Mesendoderm (in vitro differentiated cells): ENCODE measurements at regions not wholly inside any gene's neighbourhood (a gene's known extent, or its start where the extent isn't known, plus 50 kb on each side); places are given as distances from the start of the nearest gene placed in this dataset.

Experiments
- DNase-seq: peaks from one replicate; pipeline ENCODE4 v3.0.0; 2013
- H2AK5ac ChIP-seq: 2 replicates; pipeline ENCODE4 v1.6.1; 2013; ENCODE audit warnings: low read length, inconsistent platforms
- H2BK120ac ChIP-seq: 2 replicates; pipeline ENCODE4 v1.6.1; 2013; ENCODE audit warnings: low read depth, mild to moderate bottlenecking, low read length, moderate library complexity, mixed read lengths
- H2BK15ac ChIP-seq: replicated peaks from 2 replicates; pipeline ENCODE4 v1.6.1; 2013; ENCODE audit warnings: low read depth, mild to moderate bottlenecking, moderate library complexity
- H2BK5ac ChIP-seq: 2 replicates; pipeline ENCODE4 v1.6.1; 2013; ENCODE audit warnings: low read length, inconsistent platforms
- H3K18ac ChIP-seq: 2 replicates; pipeline ENCODE4 v1.6.1; 2013; ENCODE audit warnings: mild to moderate bottlenecking, low read length, mixed read lengths
- H3K23ac ChIP-seq: one replicate; pipeline ENCODE4 v1.6.1; 2013; ENCODE audit warnings: low read length
- H3K27ac ChIP-seq: 2 replicates; pipeline ENCODE4 v1.5.1; 2013; ENCODE audit warnings: low read depth, mild to moderate bottlenecking, inconsistent platforms, low read length, moderate library complexity
- H3K27me3 ChIP-seq: 2 replicates; pipeline ENCODE4 v1.6.1; 2013; ENCODE audit warnings: low read length, control low read depth, mild to moderate bottlenecking, inconsistent platforms; ENCODE audit not compliant: insufficient read depth, poor library complexity
- H3K36me3 ChIP-seq: 2 replicates; pipeline ENCODE4 v1.6.1; 2013; ENCODE audit warnings: low read length, inconsistent platforms; ENCODE audit not compliant: control insufficient read depth, insufficient read depth
- H3K4ac ChIP-seq: one replicate; pipeline ENCODE4 v1.6.1; 2013; ENCODE audit warnings: low read depth, mild to moderate bottlenecking, low read length, moderate library complexity
- H3K4me1 ChIP-seq: 2 replicates; pipeline ENCODE4 v1.6.1; 2013; ENCODE audit warnings: low read depth, low read length, inconsistent platforms; ENCODE audit not compliant: control insufficient read depth
- H3K4me2 ChIP-seq: 2 replicates; pipeline ENCODE4 v1.6.1; 2013; ENCODE audit warnings: low read length
- H3K4me3 ChIP-seq: 2 replicates; pipeline ENCODE4 v1.5.1; 2013; ENCODE audit warnings: mild to moderate bottlenecking, low read length
- H3K56ac ChIP-seq: one replicate; pipeline ENCODE4 v1.6.1; 2013; ENCODE audit warnings: low read length
- H3K79me1 ChIP-seq: 2 replicates; pipeline ENCODE4 v1.6.1; 2013; ENCODE audit warnings: low read length, inconsistent platforms
- H3K79me2 ChIP-seq: 2 replicates; pipeline ENCODE4 v1.6.1; 2013; ENCODE audit warnings: mild to moderate bottlenecking, low read length; ENCODE audit not compliant: control insufficient read depth, insufficient read depth
- H3K9ac ChIP-seq: 2 replicates; pipeline ENCODE4 v1.6.1; 2013; ENCODE audit warnings: low read length, inconsistent platforms
- H4K5ac ChIP-seq: one replicate; pipeline ENCODE4 v1.6.1; 2013; ENCODE audit warnings: low read length
- H4K8ac ChIP-seq: one replicate; pipeline ENCODE4 v1.6.1; 2013; ENCODE audit warnings: low read depth, mild to moderate bottlenecking, control low read depth, low read length, moderate library complexity
- WGBS: extraction: QIAGEN DNeasy Blood & Tissue Kit; methylation state at CpG from one replicate; pipeline ENCODE4 v1.1.7; 2013; ENCODE audit warnings: low lambda C conversion rate, missing lambda C conversion rate; ENCODE audit not compliant: insufficient coverage; ENCODE audit errors: extremely low coverage; 5-methylcytosine and 5-hydroxymethylcytosine counted together

GRCh38 chr11:70915158-70915985 lies 337.0 kb downstream of the SHANK2 start:
- no peak overlapping the region for H4K5ac ChIP-seq
- H3K23ac ChIP-seq = no peak overlapping the region
- H3K79me2 ChIP-seq = no peaks in the 10 kb centered on the region
- no peak overlapping the region for H3K56ac ChIP-seq
- no peak for DNase-seq
- no peaks in the 10 kb centered on the region for H3K4me1 ChIP-seq
- no peak overlapping the region for H3K4ac ChIP-seq
- H3K4me2 ChIP-seq = no peak overlapping the region
- no peak overlapping the region for H2BK15ac ChIP-seq
- no peak overlapping the region for H3K27ac ChIP-seq
- no peak overlapping the region for H2BK120ac ChIP-seq
- no peak overlapping the region for H2BK5ac ChIP-seq
- H3K36me3 ChIP-seq = no peaks in the 10 kb centered on the region
- H3K9ac ChIP-seq = no peak overlapping the region
- H2AK5ac ChIP-seq = no peak overlapping the region
- H3K18ac ChIP-seq = no peak overlapping the region
- no CpG with 5 or more reads among the region's 17 CpGs for WGBS
- H3K79me1 ChIP-seq = no peaks in the 10 kb centered on the region
- H4K8ac ChIP-seq = no peak overlapping the region
- no peaks in the 10 kb centered on the region for H3K27me3 ChIP-seq
- no peak overlapping the region for H3K4me3 ChIP-seq

GRCh38 chr11:70916351-70916750 lies 336.0 kb downstream of the SHANK2 start:
- Histone ChIP-seq H3K79me1 (no peaks in the 10 kb centered on the region), H4K5ac (no peak overlapping the region), H3K79me2 (no peaks in the 10 kb centered on the region), H3K27me3 (no peaks in the 10 kb centered on the region), H2BK15ac (no peak overlapping the region), H3K4ac (no peak overlapping the region), H4K8ac (no peak overlapping the region), H3K4me1 (no peaks in the 10 kb centered on the region), H3K56ac (no peak overlapping the region), H3K36me3 (no peaks in the 10 kb centered on the region), H2AK5ac (no peak overlapping the region), H3K27ac (no peak overlapping the region), H2BK5ac (no peak overlapping the region), H3K4me2 (no peak overlapping the region), H3K18ac (no peak overlapping the region), H3K23ac (no peak overlapping the region), H2BK120ac (no peak overlapping the region), H3K4me3 (no peak overlapping the region), H3K9ac (no peak overlapping the region)
- no CpG with 5 or more reads among the region's 8 CpGs for WGBS
- no peak for DNase-seq

GRCh38 chr11:70918242-70918641 lies 334.1 kb downstream of the SHANK2 start:
- Histone ChIP-seq H2AK5ac (no peak overlapping the region), H2BK120ac (no peak overlapping the region), H3K4ac (no peak overlapping the region), H3K4me2 (no peak overlapping the region), H3K36me3 (no peaks in the 10 kb centered on the region), H2BK15ac (no peak overlapping the region), H3K56ac (no peak overlapping the region), H3K27me3 (no peaks in the 10 kb centered on the region), H4K5ac (no peak overlapping the region), H3K27ac (no peak overlapping the region), H3K4me1 (no peaks in the 10 kb centered on the region), H3K79me1 (no peaks in the 10 kb centered on the region), H3K79me2 (no peaks in the 10 kb centered on the region), H3K18ac (no peak overlapping the region), H3K23ac (no peak overlapping the region), H3K9ac (no peak overlapping the region), H3K4me3 (no peak overlapping the region), H2BK5ac (no peak overlapping the region), H4K8ac (no peak overlapping the region)
- no CpG with 5 or more reads among the region's 7 CpGs for WGBS
- DNase-seq = no peak

GRCh38 chr11:70921804-70922203 lies 330.6 kb downstream of the SHANK2 start:
- no peak overlapping the region for H3K27ac ChIP-seq
- no peak overlapping the region for H2BK5ac ChIP-seq

GRCh38 chr11:70924108-70924507 lies 328.3 kb downstream of the SHANK2 start:
- H2AK5ac ChIP-seq = no peak overlapping the region
- H3K4ac ChIP-seq = no peak overlapping the region
- no peak overlapping the region for H2BK15ac ChIP-seq
- H3K9ac ChIP-seq = no peak overlapping the region
- H3K23ac ChIP-seq = no peak overlapping the region
- H3K79me1 ChIP-seq = no peaks in the 10 kb centered on the region
- no peak overlapping the region for H2BK120ac ChIP-seq
- H4K8ac ChIP-seq = no peak overlapping the region
- H3K36me3 ChIP-seq = no peaks in the 10 kb centered on the region
- H2BK5ac ChIP-seq = no peak overlapping the region
- no peaks in the 10 kb centered on the region for H3K27me3 ChIP-seq
- no peak for DNase-seq
- H3K27ac ChIP-seq = no peak overlapping the region
- H3K79me2 ChIP-seq = no peaks in the 10 kb centered on the region
- H3K56ac ChIP-seq = no peak overlapping the region
- no peaks in the 10 kb centered on the region for H3K4me1 ChIP-seq
- H3K4me3 ChIP-seq = no peak overlapping the region
- H3K18ac ChIP-seq = no peak overlapping the region
- WGBS = no CpG with 5 or more reads among the region's 8 CpGs
- H3K4me2 ChIP-seq = no peak overlapping the region
- H4K5ac ChIP-seq = no peak overlapping the region

More at GRCh38 chr11:70921804-70922203, 330.6 kb downstream of the SHANK2 start:
- WGBS = no CpG with 5 or more reads among the region's 4 CpGs
- Histone ChIP-seq H3K9ac (no peak overlapping the region), H3K18ac (no peak overlapping the region), H3K4me2 (no peak overlapping the region), H2AK5ac (no peak overlapping the region), H4K8ac (no peak overlapping the region), H3K4me3 (no peak overlapping the region), H2BK120ac (no peak overlapping the region), H3K79me1 (no peaks in the 10 kb centered on the region), H3K23ac (no peak overlapping the region), H3K4me1 (no peaks in the 10 kb centered on the region), H3K4ac (no peak overlapping the region), H3K56ac (no peak overlapping the region), H3K79me2 (no peaks in the 10 kb centered on the region), H3K27me3 (no peaks in the 10 kb centered on the region), H4K5ac (no peak overlapping the region), H3K36me3 (no peaks in the 10 kb centered on the region), H2BK15ac (no peak overlapping the region)
- no peak for DNase-seq

- Histone ChIP-seq H2BK120ac (no peak overlapping the region), H3K27me3 (no peaks in the 10 kb centered on the region), H2BK15ac (no peak overlapping the region), H3K79me2 (no peaks in the 10 kb centered on the region), H3K9ac (no peak overlapping the region), H3K56ac (no peak overlapping the region), H3K4me2 (no peak overlapping the region), H3K79me1 (no peaks in the 10 kb centered on the region), H3K4ac (no peak overlapping the region), H4K8ac (no peak overlapping the region), H2AK5ac (no peak overlapping the region), H3K4me3 (no peak overlapping the region), H3K4me1 (no peaks in the 10 kb centered on the region), H3K23ac (no peak overlapping the region), H3K18ac (no peak overlapping the region), H3K36me3 (no peaks in the 10 kb centered on the region), H2BK5ac (no peak overlapping the region), H4K5ac (no peak overlapping the region), H3K27ac (no peak overlapping the region)
- WGBS = no CpG with 5 or more reads among the region's 3 CpGs
- DNase-seq = no peak
These were observed 327.1 kb downstream of the SHANK2 start for GRCh38 chr11:70925238-70925637.
